GM23338 (cell line): ENCODE measurements at regions not wholly inside any gene's neighbourhood (a gene's known extent, or its start where the extent isn't known, plus 50 kb on each side); places are given as distances from the start of the nearest gene placed in this dataset.

Experiments used
- ATAC-seq: fragments of 200-7000 bp; cut with Tn5 transposase; 3 replicates; pipeline ENCODE4 v1.9.1; 2020
- DNase-seq: peaks from one replicate; pipeline ENCODE4 v3.0.0-alpha.2; 2015; ENCODE audit warnings: low spot score
- H2AFZ ChIP-seq: fragments of 200-600 bp; sonication (generic); 2 replicates; pipeline ENCODE4 v1.8.0; 2016; ENCODE audit warnings: antibody characterized with exemption, mild to moderate bottlenecking, moderate library complexity
- H3F3A ChIP-seq: fragments of 200-600 bp; sonication (generic); replicated peaks from 2 replicates; pipeline ENCODE4 v1.8.0; 2017; ENCODE audit warnings: antibody characterized with exemption, mixed run types, low read depth
- H3K27ac ChIP-seq: fragments of 200-600 bp; sonication (generic); 2 replicates; pipeline ENCODE4 v1.6.1; 2016; ENCODE audit warnings: low read depth
- H3K27me3 ChIP-seq: fragments of 200-600 bp; sonication (generic); 2 replicates; pipeline ENCODE4 v1.8.0; 2016; ENCODE audit warnings: mild to moderate bottlenecking, mixed run types, moderate library complexity; ENCODE audit not compliant: insufficient read depth
- H3K36me3 ChIP-seq: fragments of 200-600 bp; sonication (generic); 2 replicates; pipeline ENCODE4 v1.8.0; 2016; ENCODE audit warnings: mild to moderate bottlenecking; ENCODE audit not compliant: insufficient read depth
- H3K4me1 ChIP-seq: fragments of 200-600 bp; sonication (generic); 2 replicates; pipeline ENCODE4 v1.8.0; 2016; ENCODE audit warnings: mild to moderate bottlenecking, moderate library complexity; ENCODE audit not compliant: insufficient read depth
- H3K4me2 ChIP-seq: fragments of 200-600 bp; sonication (generic); 2 replicates; pipeline ENCODE4 v1.7.1; 2017; ENCODE audit warnings: mixed run types
- H3K4me3 ChIP-seq: fragments of 200-600 bp; sonication (generic); 2 replicates; pipeline ENCODE4 v1.6.1; 2016; ENCODE audit warnings: mixed run types
- H3K79me2 ChIP-seq: fragments of 200-600 bp; sonication (generic); replicated peaks from 2 replicates; pipeline ENCODE4 v1.8.0; 2017; ENCODE audit warnings: mild to moderate bottlenecking; ENCODE audit not compliant: insufficient read depth
- H3K9me2 ChIP-seq: fragments of 200-600 bp; sonication (generic); 2 replicates; pipeline ENCODE4 v1.8.0; 2017; ENCODE audit not compliant: insufficient read depth
- H4K20me1 ChIP-seq: fragments of 200-600 bp; sonication (generic); replicated peaks from 2 replicates; pipeline ENCODE4 v1.8.0; 2017; ENCODE audit warnings: mild to moderate bottlenecking; ENCODE audit not compliant: insufficient read depth
- H3K27ac Mint-ChIP-seq: 2 replicates; pipeline ENCODE4 v1.8.0; 2020; ENCODE audit warnings: inconsistent platforms, mild to moderate bottlenecking, moderate library complexity, mixed read lengths
- H3K27me3 Mint-ChIP-seq: 3 replicates; pipeline ENCODE4 v1.8.0; 2022; ENCODE audit warnings: low read depth, mild to moderate bottlenecking, moderate library complexity, mixed read lengths, inconsistent platforms; ENCODE audit not compliant: insufficient read depth, poor library complexity
- H3K36me3 Mint-ChIP-seq: 3 replicates; pipeline ENCODE4 v1.8.0; 2021; ENCODE audit warnings: low read depth, mild to moderate bottlenecking, inconsistent platforms, moderate library complexity, mixed read lengths
- H3K4me1 Mint-ChIP-seq: 3 replicates; pipeline ENCODE4 v1.8.0; 2020; ENCODE audit warnings: mild to moderate bottlenecking, inconsistent platforms, mixed read lengths
- H3K4me3 Mint-ChIP-seq: 3 replicates; pipeline ENCODE4 v1.8.0; 2021; ENCODE audit warnings: moderate library complexity, mild to moderate bottlenecking, inconsistent platforms, mixed read lengths
- H3K9me3 Mint-ChIP-seq: 3 replicates; pipeline ENCODE4 v1.8.0; 2020; ENCODE audit warnings: moderate library complexity, mild to moderate bottlenecking, inconsistent platforms, mixed read lengths
- EZH2phosphoT487 ChIP-seq: fragments of 200-600 bp; sonication (generic); IDR thresholded peaks from one replicate; pipeline ENCODE4 v1.8.1; 2018; ENCODE audit warnings: antibody characterized with exemption; ENCODE audit not compliant: unreplicated experiment
- JUNB ChIP-seq: IDR thresholded peaks from one replicate; pipeline ENCODE4 v1.6.1; 2016; ENCODE audit warnings: antibody characterized with exemption; ENCODE audit not compliant: unreplicated experiment
- NANOG ChIP-seq: IDR thresholded peaks from 2 replicates; pipeline ENCODE4 v1.6.1; 2016; ENCODE audit warnings: antibody characterized with exemption, borderline replicate concordance
- POLR2AphosphoS5 ChIP-seq: IDR thresholded peaks from 2 replicates; pipeline ENCODE4 v1.6.1; 2016; ENCODE audit warnings: antibody characterized with exemption, low read depth
- ZNF114 ChIP-seq: fragments of 250-450 bp; sonication (Bioruptor Pico); IDR thresholded peaks from 2 replicates; pipeline ENCODE4 v1.5.0; 2020; ENCODE audit warnings: mild to moderate bottlenecking, moderate library complexity
- ZNF462 ChIP-seq: fragments of 250-450 bp; sonication (Bioruptor Pico); IDR thresholded peaks from 2 replicates; pipeline ENCODE4 v1.5.0; 2020; ENCODE audit warnings: mild to moderate bottlenecking, moderate library complexity
- TF ChIP-seq, protein P1 (sequence below): IDR thresholded peaks from one replicate; pipeline ENCODE4 v1.6.1; 2018; ENCODE audit warnings: antibody characterized with exemption; ENCODE audit not compliant: unreplicated experiment
- TF ChIP-seq, protein P2 (sequence below): IDR thresholded peaks from 2 replicates; pipeline ENCODE4 v1.6.1; 2016; ENCODE audit warnings: antibody characterized with exemption

- Histone ChIP-seq H4K20me1 (no peaks in the 10 kb centered on the region), H3K27ac (no peak overlapping the region), H3K4me3 (no peak overlapping the region), H3K36me3 (no peaks in the 10 kb centered on the region), H3F3A (no peaks in the 10 kb centered on the region), H2AFZ (no peak overlapping the region), H3K4me2 (no peak overlapping the region), H3K4me1 (no peaks in the 10 kb centered on the region), H3K79me2 (no peaks in the 10 kb centered on the region), H3K9me2 (no peaks in the 10 kb centered on the region), H3K27me3 (no peaks in the 10 kb centered on the region)
- Mint-ChIP-seq H3K27me3 (no peaks in the 10 kb centered on the region), H3K4me3 (no peak overlapping the region), H3K36me3 (no peaks in the 10 kb centered on the region), H3K4me1 (no peaks in the 10 kb centered on the region), H3K27ac (no peak overlapping the region), H3K9me3 (no peaks in the 10 kb centered on the region)
- no peak for TF ChIP-seq ZNF462 (CRISPR knock-in tag)
- TF ChIP-seq NANOG = no peak
- no peak for TF ChIP-seq EZH2phosphoT487
- TF ChIP-seq, protein P1, sequence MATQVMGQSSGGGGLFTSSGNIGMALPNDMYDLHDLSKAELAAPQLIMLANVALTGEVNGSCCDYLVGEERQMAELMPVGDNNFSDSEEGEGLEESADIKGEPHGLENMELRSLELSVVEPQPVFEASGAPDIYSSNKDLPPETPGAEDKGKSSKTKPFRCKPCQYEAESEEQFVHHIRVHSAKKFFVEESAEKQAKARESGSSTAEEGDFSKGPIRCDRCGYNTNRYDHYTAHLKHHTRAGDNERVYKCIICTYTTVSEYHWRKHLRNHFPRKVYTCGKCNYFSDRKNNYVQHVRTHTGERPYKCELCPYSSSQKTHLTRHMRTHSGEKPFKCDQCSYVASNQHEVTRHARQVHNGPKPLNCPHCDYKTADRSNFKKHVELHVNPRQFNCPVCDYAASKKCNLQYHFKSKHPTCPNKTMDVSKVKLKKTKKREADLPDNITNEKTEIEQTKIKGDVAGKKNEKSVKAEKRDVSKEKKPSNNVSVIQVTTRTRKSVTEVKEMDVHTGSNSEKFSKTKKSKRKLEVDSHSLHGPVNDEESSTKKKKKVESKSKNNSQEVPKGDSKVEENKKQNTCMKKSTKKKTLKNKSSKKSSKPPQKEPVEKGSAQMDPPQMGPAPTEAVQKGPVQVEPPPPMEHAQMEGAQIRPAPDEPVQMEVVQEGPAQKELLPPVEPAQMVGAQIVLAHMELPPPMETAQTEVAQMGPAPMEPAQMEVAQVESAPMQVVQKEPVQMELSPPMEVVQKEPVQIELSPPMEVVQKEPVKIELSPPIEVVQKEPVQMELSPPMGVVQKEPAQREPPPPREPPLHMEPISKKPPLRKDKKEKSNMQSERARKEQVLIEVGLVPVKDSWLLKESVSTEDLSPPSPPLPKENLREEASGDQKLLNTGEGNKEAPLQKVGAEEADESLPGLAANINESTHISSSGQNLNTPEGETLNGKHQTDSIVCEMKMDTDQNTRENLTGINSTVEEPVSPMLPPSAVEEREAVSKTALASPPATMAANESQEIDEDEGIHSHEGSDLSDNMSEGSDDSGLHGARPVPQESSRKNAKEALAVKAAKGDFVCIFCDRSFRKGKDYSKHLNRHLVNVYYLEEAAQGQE = no peak
- TF ChIP-seq ZNF114 (CRISPR knock-in tag) = no peak
- TF ChIP-seq, protein P2, sequence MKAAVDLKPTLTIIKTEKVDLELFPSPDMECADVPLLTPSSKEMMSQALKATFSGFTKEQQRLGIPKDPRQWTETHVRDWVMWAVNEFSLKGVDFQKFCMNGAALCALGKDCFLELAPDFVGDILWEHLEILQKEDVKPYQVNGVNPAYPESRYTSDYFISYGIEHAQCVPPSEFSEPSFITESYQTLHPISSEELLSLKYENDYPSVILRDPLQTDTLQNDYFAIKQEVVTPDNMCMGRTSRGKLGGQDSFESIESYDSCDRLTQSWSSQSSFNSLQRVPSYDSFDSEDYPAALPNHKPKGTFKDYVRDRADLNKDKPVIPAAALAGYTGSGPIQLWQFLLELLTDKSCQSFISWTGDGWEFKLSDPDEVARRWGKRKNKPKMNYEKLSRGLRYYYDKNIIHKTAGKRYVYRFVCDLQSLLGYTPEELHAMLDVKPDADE = no peak
- no peak for TF ChIP-seq JUNB
- TF ChIP-seq POLR2AphosphoS5 = no peak
- DNase-seq = no peak
- ATAC-seq = no peak
Observed at GRCh38 chr4:125235971-125236370, 78.8 kb upstream of the FAT4 start.
